ENCODE measurements at regions not wholly inside any gene's neighbourhood (a gene's known extent, or its start where the extent isn't known, plus 50 kb on each side); places are given as distances from the start of the nearest gene placed in this dataset.

DNA sequence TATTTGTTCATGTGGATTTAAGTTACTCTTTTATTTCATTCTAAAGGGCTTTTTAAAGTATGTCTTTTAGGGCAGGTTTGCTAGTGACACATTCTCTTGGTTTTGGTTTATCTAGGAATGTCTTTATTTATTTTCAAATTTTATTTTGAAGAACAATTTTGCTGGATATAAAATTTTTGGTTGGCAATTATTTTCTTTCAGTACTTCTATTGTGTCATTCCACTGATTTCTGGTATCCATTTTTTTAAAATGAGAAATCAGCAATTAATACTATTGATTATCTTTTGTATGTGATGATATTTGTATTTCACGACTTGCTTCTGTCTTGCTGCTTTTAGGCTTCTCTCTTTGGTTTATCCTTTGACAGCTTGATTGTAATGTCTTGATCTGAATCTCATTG, 756.3 kb downstream of the INHBA start:
- no peak for TF ChIP-seq ISL1 (CRISPR knock-in tag; IDR thresholded peaks at IDR 0.05)
- no peak for TF ChIP-seq ZNF8 (CRISPR knock-in tag; IDR thresholded peaks at IDR 0.05)
- TF ChIP-seq ZC3H10 (CRISPR knock-in tag; IDR thresholded peaks at IDR 0.05) = no peak
- TF ChIP-seq TCF4 (CRISPR knock-in tag; IDR thresholded peaks at IDR 0.05; ENCODE audit: borderline replicate concordance) = no peak
- no peak for TF ChIP-seq ESRRG (CRISPR knock-in tag; IDR thresholded peaks at IDR 0.05)
- no peak for TF ChIP-seq GLIS3 (CRISPR knock-in tag; IDR thresholded peaks at IDR 0.05)
- no peak for TF ChIP-seq ARNTL (CRISPR knock-in tag; IDR thresholded peaks at IDR 0.05; ENCODE audit: borderline replicate concordance, low read depth)
- TF ChIP-seq, protein P1, sequence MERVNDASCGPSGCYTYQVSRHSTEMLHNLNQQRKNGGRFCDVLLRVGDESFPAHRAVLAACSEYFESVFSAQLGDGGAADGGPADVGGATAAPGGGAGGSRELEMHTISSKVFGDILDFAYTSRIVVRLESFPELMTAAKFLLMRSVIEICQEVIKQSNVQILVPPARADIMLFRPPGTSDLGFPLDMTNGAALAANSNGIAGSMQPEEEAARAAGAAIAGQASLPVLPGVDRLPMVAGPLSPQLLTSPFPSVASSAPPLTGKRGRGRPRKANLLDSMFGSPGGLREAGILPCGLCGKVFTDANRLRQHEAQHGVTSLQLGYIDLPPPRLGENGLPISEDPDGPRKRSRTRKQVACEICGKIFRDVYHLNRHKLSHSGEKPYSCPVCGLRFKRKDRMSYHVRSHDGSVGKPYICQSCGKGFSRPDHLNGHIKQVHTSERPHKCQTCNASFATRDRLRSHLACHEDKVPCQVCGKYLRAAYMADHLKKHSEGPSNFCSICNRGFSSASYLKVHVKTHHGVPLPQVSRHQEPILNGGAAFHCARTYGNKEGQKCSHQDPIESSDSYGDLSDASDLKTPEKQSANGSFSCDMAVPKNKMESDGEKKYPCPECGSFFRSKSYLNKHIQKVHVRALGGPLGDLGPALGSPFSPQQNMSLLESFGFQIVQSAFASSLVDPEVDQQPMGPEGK (CRISPR knock-in tag; IDR thresholded peaks at IDR 0.05; ENCODE audit: borderline replicate concordance) = no peak

Measured in SK-N-SH treated with all-trans-retinoic acid at 6 μM for 48 hours (cell line).